ENCODE measurements at regions not wholly inside any gene's neighbourhood (a gene's known extent, or its start where the extent isn't known, plus 50 kb on each side); places are given as distances from the start of the nearest gene placed in this dataset.

- TF ChIP-seq CTCF (IDR thresholded peaks at IDR 0.05) (no peak), POLR2A (IDR thresholded peaks at IDR 0.05) (no peak)
These were observed 354.9 kb upstream of the ADAMTS5 start for GRCh38 chr21:27321791-27322190.
